ENCODE measurements at regions not wholly inside any gene's neighbourhood (a gene's known extent, or its start where the extent isn't known, plus 50 kb on each side); places are given as distances from the start of the nearest gene placed in this dataset.

GRCh38 chr2:164302786-164303185, 318.5 kb downstream of the GRB14 start:
- ChIA-PET POLR2A (no interaction called here), CTCF (no interaction called here)
- no peak for TF ChIP-seq CTCF (IDR thresholded peaks at IDR 0.05; ENCODE audit: insufficient read depth, low read length, missing control alignments)
- no peak for DNase-seq (ENCODE audit: low read depth, low spot score)
- no peak overlapping the region for H3K4me3 ChIP-seq (ENCODE audit: low read depth, low read length)

DNA sequence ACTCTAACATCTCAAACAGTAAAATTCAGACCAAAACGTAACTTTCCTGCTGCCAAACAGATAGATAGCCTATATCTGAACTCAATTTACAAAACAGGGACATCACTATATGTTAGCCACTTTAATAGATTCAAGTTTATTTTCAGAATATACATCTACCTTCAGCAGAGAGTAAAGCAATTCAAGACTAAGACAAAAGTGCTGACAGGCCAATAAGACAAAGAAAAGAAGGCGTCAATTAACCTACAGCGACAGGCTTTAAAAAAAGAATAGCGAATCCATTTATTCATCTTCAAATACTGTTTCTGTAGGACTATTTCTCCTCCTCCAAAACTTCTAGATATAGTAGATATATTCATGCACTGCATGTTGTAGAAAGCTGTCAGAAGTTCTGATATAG, 333.0 kb downstream of the GRB14 start:
- POLR2A ChIA-PET: no interaction called here

DNA sequence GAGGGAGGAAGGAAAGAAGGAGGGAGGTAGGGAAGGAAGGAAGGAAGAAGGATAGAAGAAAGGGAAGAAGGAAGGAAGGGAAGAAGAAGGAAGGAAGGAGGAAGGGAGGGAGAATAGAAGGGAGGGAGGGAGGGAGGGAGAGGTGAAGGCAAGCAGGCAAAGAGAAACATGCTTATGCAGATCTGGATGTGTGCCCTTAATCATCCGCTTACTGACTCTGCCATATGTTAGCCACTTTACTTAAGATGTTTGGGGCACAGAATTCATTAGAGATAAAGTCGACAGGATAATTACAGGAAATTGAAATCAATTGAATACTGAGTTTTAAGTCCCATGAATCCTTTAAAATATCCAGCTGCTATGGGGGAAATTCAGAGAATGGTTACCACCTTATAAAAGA, 334.2 kb downstream of the GRB14 start:
- POLR2A ChIA-PET: no interaction called here

More for the DNA sequence above, 333.0 kb downstream of the GRB14 start:
- CTCF ChIA-PET: no interaction called here
- no peak overlapping the region for H3K4me3 ChIP-seq (ENCODE audit: low read depth, low read length)
- TF ChIP-seq CTCF (IDR thresholded peaks at IDR 0.05; ENCODE audit: insufficient read depth, low read length, missing control alignments): no peak
- DNase-seq (ENCODE audit: low read depth, low spot score): no peak

GRCh38 chr2:164285576-164285975, 335.7 kb downstream of the GRB14 start:
- no peak for DNase-seq (ENCODE audit: low read depth, low spot score)
- CTCF ChIA-PET: no interaction called here
- POLR2A ChIA-PET: no interaction called here
- TF ChIP-seq CTCF (IDR thresholded peaks at IDR 0.05; ENCODE audit: insufficient read depth, low read length, missing control alignments): no peak
- H3K4me3 ChIP-seq (ENCODE audit: low read depth, low read length): no peak overlapping the region

More for the DNA sequence above, 334.2 kb downstream of the GRB14 start:
- CTCF ChIA-PET: interaction anchor here (0.6 kb wide), 1 partner anchor 147 kb away, joined by 3 read pairs; no protein-coding TSS in a partner anchor
- TF ChIP-seq CTCF (IDR thresholded peaks at IDR 0.05; ENCODE audit: insufficient read depth, low read length, missing control alignments): no peak
- H3K4me3 ChIP-seq (ENCODE audit: low read depth, low read length): no peak overlapping the region
- no peak for DNase-seq (ENCODE audit: low read depth, low spot score)

GRCh38 chr2:164281896-164282295, 339.4 kb downstream of the GRB14 start:
- TF ChIP-seq CTCF (IDR thresholded peaks at IDR 0.05; ENCODE audit: insufficient read depth, low read length, missing control alignments): no peak
- POLR2A ChIA-PET: no interaction called here

DNA sequence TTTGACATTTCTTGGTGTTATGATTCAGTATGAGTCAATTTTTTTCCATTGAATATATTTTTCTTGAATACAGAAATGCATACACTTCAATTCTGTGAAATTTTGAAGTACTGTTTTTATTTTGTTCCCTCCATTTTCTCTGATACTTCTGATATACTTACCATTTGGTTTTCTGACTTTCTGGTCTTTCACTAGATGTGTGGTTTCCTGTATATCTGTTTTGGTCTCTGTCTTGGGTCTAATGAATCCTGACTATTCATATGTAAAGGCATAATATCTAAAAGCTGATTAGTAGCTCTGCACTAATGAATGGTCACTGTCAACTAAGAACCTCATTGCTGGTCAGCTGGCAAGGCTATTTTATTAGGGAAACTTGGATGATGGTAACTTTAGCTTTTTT, 345.6 kb downstream of the GRB14 start:
- DNase-seq (ENCODE audit: low read depth, low spot score): no peak
- no peak overlapping the region for H3K4me3 ChIP-seq (ENCODE audit: low read depth, low read length)
- ChIA-PET POLR2A (no interaction called here), CTCF (no interaction called here)
- no peak for TF ChIP-seq CTCF (IDR thresholded peaks at IDR 0.05; ENCODE audit: insufficient read depth, low read length, missing control alignments)

More at GRCh38 chr2:164281896-164282295, 339.4 kb downstream of the GRB14 start:
- H3K4me3 ChIP-seq (ENCODE audit: low read depth, low read length): no peak overlapping the region
- no peak for DNase-seq (ENCODE audit: low read depth, low spot score)
- CTCF ChIA-PET: no interaction called here

All from AG04449 (cell line).